Mesenchymal stem cell (in vitro differentiated cells and primary cell): ENCODE measurements at regions not wholly inside any gene's neighbourhood (a gene's known extent, or its start where the extent isn't known, plus 50 kb on each side); places are given as distances from the start of the nearest gene placed in this dataset.

Experiments
- DNase-seq: peaks from one replicate; pipeline ENCODE4 v3.0.0-alpha.2; 2013
- H2AFZ ChIP-seq: one replicate; pipeline ENCODE4 v1.6.1; 2013; ENCODE audit warnings: low read depth, mild to moderate bottlenecking, control low read depth, inconsistent platforms, low read length, moderate library complexity
- H2AK5ac ChIP-seq: 2 replicates; pipeline ENCODE4 v1.6.1; 2013; ENCODE audit warnings: low read length, moderate library complexity, mild to moderate bottlenecking, inconsistent platforms; ENCODE audit not compliant: severe bottlenecking
- H2BK120ac ChIP-seq: one replicate; pipeline ENCODE4 v1.6.1; 2013; ENCODE audit warnings: low read depth, mild to moderate bottlenecking, inconsistent platforms, low read length, moderate library complexity
- H2BK12ac ChIP-seq, 2 experiments: one replicate each; pipeline ENCODE4 v1.6.1; 2013; ENCODE audit warnings: inconsistent platforms in 2 of 2, low read length in 2 of 2, mild to moderate bottlenecking in 2 of 2, moderate library complexity in 2 of 2, control low read depth in 1 of 2
- H2BK15ac ChIP-seq: one replicate; pipeline ENCODE4 v1.6.1; 2013; ENCODE audit warnings: mild to moderate bottlenecking, low read depth, inconsistent platforms; ENCODE audit not compliant: poor library complexity, severe bottlenecking
- H2BK5ac ChIP-seq: 2 replicates; pipeline ENCODE4 v1.6.1; 2013; ENCODE audit warnings: low read depth, mild to moderate bottlenecking, low read length, control low read depth, inconsistent platforms; ENCODE audit not compliant: poor library complexity, severe bottlenecking
- H3K14ac ChIP-seq, 2 experiments: one replicate each; pipeline ENCODE4 v1.6.1; 2013; ENCODE audit warnings: inconsistent platforms in 2 of 2, low read length in 2 of 2, control low read depth in 1 of 2, mild to moderate bottlenecking in 1 of 2, moderate library complexity in 1 of 2
- H3K18ac ChIP-seq, 2 experiments: one replicate each; pipeline ENCODE4 v1.6.1; 2013; ENCODE audit warnings: inconsistent platforms in 2 of 2, low read length in 2 of 2, control low read depth in 1 of 2, low read depth in 1 of 2, mild to moderate bottlenecking in 1 of 2
- H3K23ac ChIP-seq, 2 experiments: one replicate each; pipeline ENCODE4 v1.6.1; 2013; ENCODE audit warnings: inconsistent platforms in 2 of 2, low read length in 2 of 2, mild to moderate bottlenecking in 2 of 2, moderate library complexity in 2 of 2, control low read depth in 1 of 2
- H3K27ac ChIP-seq: 2 replicates; pipeline ENCODE4 v1.5.1; 2013; ENCODE audit warnings: mild to moderate bottlenecking, moderate library complexity, low read length, control low read depth, inconsistent platforms; ENCODE audit not compliant: poor library complexity, severe bottlenecking
- H3K27me3 ChIP-seq, 2 experiments: 2 replicates each; pipeline versions ENCODE4 v1.6.1 to v1.7.0; 2013; ENCODE audit warnings: low read length in 2 of 2, mild to moderate bottlenecking in 2 of 2, moderate library complexity in 2 of 2, control low read depth in 1 of 2, inconsistent platforms in 1 of 2; ENCODE audit not compliant: control insufficient read depth in 1 of 2, insufficient read depth in 1 of 2
- H3K36me3 ChIP-seq, 2 experiments: 2 replicates each; pipeline versions ENCODE4 v1.6.1 to v1.7.0; 2013; ENCODE audit warnings: low read length in 2 of 2, control low read depth in 1 of 2, inconsistent platforms in 1 of 2, low read depth in 1 of 2, mild to moderate bottlenecking in 1 of 2; ENCODE audit not compliant: insufficient read depth in 2 of 2, control insufficient read depth in 1 of 2
- H3K4ac ChIP-seq, 2 experiments: one replicate each; pipeline ENCODE4 v1.6.1; 2013; ENCODE audit warnings: inconsistent platforms in 2 of 2, low read length in 2 of 2, mild to moderate bottlenecking in 2 of 2, moderate library complexity in 2 of 2, control low read depth in 1 of 2, low read depth in 1 of 2
- H3K4me1 ChIP-seq: 2 replicates; pipeline ENCODE4 v1.6.1; 2013; ENCODE audit warnings: low read depth, low read length, control low read depth; ENCODE audit not compliant: control insufficient read depth, insufficient read depth
- H3K4me2 ChIP-seq: 2 replicates; pipeline ENCODE4 v1.6.1; 2013; ENCODE audit warnings: low read length, mild to moderate bottlenecking, inconsistent platforms; ENCODE audit not compliant: poor library complexity, severe bottlenecking
- H3K4me3 ChIP-seq, 2 experiments: 2 replicates each; pipeline versions ENCODE4 v1.5.1 to v1.7.0; 2013; ENCODE audit warnings: low read length in 2 of 2, mild to moderate bottlenecking in 2 of 2, control low read depth in 1 of 2, low read depth in 1 of 2; ENCODE audit not compliant: insufficient read depth in 1 of 2
- H3K79me1 ChIP-seq: replicated peaks from 2 replicates; pipeline ENCODE4 v1.6.1; 2013; ENCODE audit warnings: mild to moderate bottlenecking, control low read depth, low read length, inconsistent platforms; ENCODE audit not compliant: poor library complexity, severe bottlenecking
- H3K9ac ChIP-seq: 2 replicates; pipeline ENCODE4 v1.7.0; 2013; ENCODE audit warnings: mild to moderate bottlenecking, low read length, moderate library complexity
- H3K9me3 ChIP-seq: 2 replicates; pipeline ENCODE4 v1.7.0; 2013; ENCODE audit warnings: mild to moderate bottlenecking, low read length; ENCODE audit not compliant: control insufficient read depth
- H4K8ac ChIP-seq: one replicate; pipeline ENCODE4 v1.6.1; 2013; ENCODE audit warnings: inconsistent platforms, mild to moderate bottlenecking, low read length, moderate library complexity
- H4K91ac ChIP-seq: one replicate; pipeline ENCODE4 v1.6.1; 2013; ENCODE audit warnings: mild to moderate bottlenecking, low read length, inconsistent platforms
- WGBS: methylation state at CpG from one replicate; pipeline ENCODE4 v1.1.7; 2013; ENCODE audit warnings: mixed read lengths; 5-methylcytosine and 5-hydroxymethylcytosine counted together

- Histone ChIP-seq H2BK120ac (no peak overlapping the region), H3K23ac (no peak overlapping the region), H3K4me1 (no peaks in the 10 kb centered on the region), H3K14ac (no peak overlapping the region), H3K4me3 (no peak overlapping the region), H3K9me3 (peaks cover 9% of the 10 kb centered on the region), H3K27me3 (no peaks in the 10 kb centered on the region), H2BK12ac (no peak overlapping the region), H2BK5ac (no peak overlapping the region), H3K9ac (no peak overlapping the region), H3K4ac (no peak overlapping the region), H2BK15ac (no peak overlapping the region), H4K91ac (no peak overlapping the region), H3K79me1 (no peaks in the 10 kb centered on the region), H4K8ac (no peak overlapping the region), H3K36me3 (no peaks in the 10 kb centered on the region), H3K4me2 (no peak overlapping the region), H3K18ac (no peak overlapping the region), H2AFZ (no peak overlapping the region), H3K27ac (no peak overlapping the region), H2AK5ac (no peak overlapping the region)
- no peak for DNase-seq
- 77% methylated on average over 3 of the region's 3 CpGs for WGBS
Observed at GRCh38 chr18:64589000-64589399, 440.1 kb upstream of the LINC00305 start.

GRCh38 chr18:64566456-64566855 lies 417.6 kb upstream of the LINC00305 start:
- Histone ChIP-seq H2AFZ (no peak overlapping the region), H3K4ac (no peak overlapping the region), H3K14ac (no peak overlapping the region), H3K18ac (no peak overlapping the region), H2BK12ac (no peak overlapping the region), H3K9ac (no peak overlapping the region), H3K9me3 (peaks cover 5% of the 10 kb centered on the region), H3K36me3 (no peaks in the 10 kb centered on the region), H3K4me3 (no peak overlapping the region), H4K91ac (no peak overlapping the region), H3K23ac (no peak overlapping the region), H2AK5ac (no peak overlapping the region), H2BK5ac (no peak overlapping the region), H3K4me2 (no peak overlapping the region), H2BK15ac (no peak overlapping the region), H3K27ac (no peak overlapping the region), H3K27me3 (no peaks in the 10 kb centered on the region), H2BK120ac (no peak overlapping the region), H4K8ac (no peak overlapping the region), H3K79me1 (no peaks in the 10 kb centered on the region), H3K4me1 (no peaks in the 10 kb centered on the region)
- WGBS, result 80% methylated on average over 1 of the region's 2 CpGs
- DNase-seq, result no peak

DNA sequence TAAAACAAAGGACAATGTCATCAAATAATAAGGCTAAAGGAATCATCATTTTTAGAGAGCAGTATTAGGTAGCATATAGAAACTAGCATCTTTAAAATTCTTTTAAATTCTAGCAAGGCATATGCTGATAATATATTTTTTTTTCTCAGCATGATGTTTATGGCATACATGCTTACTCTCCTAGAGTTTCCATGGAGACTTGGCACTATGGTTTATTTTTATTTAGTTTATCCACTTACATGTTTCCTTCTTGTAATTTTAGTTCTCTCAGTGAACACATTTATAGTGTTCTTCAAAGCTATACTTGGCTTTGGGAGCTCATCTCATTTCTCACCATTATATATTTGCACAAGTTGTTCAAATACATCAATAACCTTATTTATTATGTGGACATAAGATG lies 413.8 kb upstream of the LINC00305 start:
- Histone ChIP-seq H2BK5ac (no peak overlapping the region), H2BK120ac (no peak overlapping the region), H3K4ac (no peak overlapping the region), H3K14ac (no peak overlapping the region), H3K23ac (no peak overlapping the region), H3K9ac (no peak overlapping the region), H3K27ac (no peak overlapping the region), H3K27me3 (no peaks in the 10 kb centered on the region), H3K36me3 (no peaks in the 10 kb centered on the region), H4K8ac (no peak overlapping the region), H3K9me3 (no peaks in the 10 kb centered on the region), H3K4me1 (no peaks in the 10 kb centered on the region), H3K18ac (no peak overlapping the region), H3K79me1 (no peaks in the 10 kb centered on the region), H4K91ac (no peak overlapping the region), H3K4me2 (no peak overlapping the region), H2BK15ac (no peak overlapping the region), H2AFZ (no peak overlapping the region), H2BK12ac (no peak overlapping the region), H2AK5ac (no peak overlapping the region), H3K4me3 (no peak overlapping the region)
- DNase-seq, result no peak

GRCh38 chr18:64546451-64546850 lies 397.6 kb upstream of the LINC00305 start:
- H3K9ac ChIP-seq, result no peak overlapping the region
- H3K27me3 ChIP-seq, result no peaks in the 10 kb centered on the region
- no peak overlapping the region for H2BK120ac ChIP-seq
- H3K4ac ChIP-seq, result no peak overlapping the region
- H4K91ac ChIP-seq, result no peak overlapping the region
- no peak overlapping the region for H2AK5ac ChIP-seq
- no peak overlapping the region for H3K18ac ChIP-seq
- no peak overlapping the region for H2BK12ac ChIP-seq
- no peak overlapping the region for H2BK15ac ChIP-seq
- H3K27ac ChIP-seq, result no peak overlapping the region
- no peak overlapping the region for H3K4me2 ChIP-seq
- no peak for DNase-seq
- H3K9me3 ChIP-seq, result peaks cover 35% of the 10 kb centered on the region
- H3K36me3 ChIP-seq, result no peaks in the 10 kb centered on the region
- no peak overlapping the region for H3K23ac ChIP-seq
- H2BK5ac ChIP-seq, result no peak overlapping the region
- no peak overlapping the region for H4K8ac ChIP-seq
- H3K79me1 ChIP-seq, result no peaks in the 10 kb centered on the region
- WGBS, result no CpG with 5 or more reads among the region's 4 CpGs
- H3K14ac ChIP-seq, result no peak overlapping the region
- H2AFZ ChIP-seq, result no peak overlapping the region
- no peak overlapping the region for H3K4me3 ChIP-seq
- H3K4me1 ChIP-seq, result no peaks in the 10 kb centered on the region
